Adrenal gland (tissue), 9 donors: ENCODE measurements at regions not wholly inside any gene's neighbourhood (a gene's known extent, or its start where the extent isn't known, plus 50 kb on each side); places are given as distances from the start of the nearest gene placed in this dataset.

Source experiments
- DNase-seq, 7 donors: peaks; one replicate each; pipeline ENCODE4 v3.0.0-alpha.2; 2019 to 2020
- H3K27ac ChIP-seq, 5 donors: fragments of 200-600 bp; sonication (generic) in 4 of 5; 1 replicate in 3 of 5; 2 replicates in 2 of 5; pipeline versions ENCODE4 v1.5.1 to v1.8.0; 2016 to 2020; ENCODE audit warnings: mild to moderate bottlenecking in 1 of 5
- H3K27me3 ChIP-seq: fragments of 200-600 bp; 2 replicates; pipeline ENCODE4 v1.8.0; 2021
- H3K36me3 ChIP-seq, 2 donors: fragments of 200-600 bp; replicated peaks in 1 of 2; 1 replicate in 1 of 2; 2 replicates in 1 of 2; pipeline versions ENCODE4 v1.5.1 to v1.8.0; 2018 to 2022
- H3K4me1 ChIP-seq, 2 donors: fragments of 200-600 bp; replicated peaks in 1 of 2; 1 replicate in 1 of 2; 2 replicates in 1 of 2; pipeline versions ENCODE4 v1.5.1 to v1.8.0; 2018 to 2021
- H3K4me3 ChIP-seq, 4 donors: fragments of 200-600 bp; sonication (generic) in 3 of 4; one replicate each; pipeline ENCODE4 v1.5.1; 2016 to 2018
- H3K9me3 ChIP-seq, 3 donors: fragments of 200-600 bp; sonication (generic) in 1 of 3; replicated peaks in 1 of 3; 1 replicate in 2 of 3; 2 replicates in 1 of 3; pipeline versions ENCODE4 v1.5.1 to v1.8.0; 2016 to 2021
- CTCF ChIP-seq, 6 experiments: fragments of 450-650 bp in 4 of 6; fragments of 200-600 bp in 2 of 6; sonication (generic) in 1 of 6; IDR thresholded peaks; 1 replicate in 5 of 6; 2 replicates in 1 of 6; pipeline versions ENCODE4 v1.5.1 to v1.8.0; 2016 to 2021; ENCODE audit warnings: antibody characterized with exemption in 6 of 6, mild to moderate bottlenecking in 2 of 6, moderate library complexity in 1 of 6
- POLR2A ChIP-seq, 2 donors: fragments of 450-650 bp; IDR thresholded peaks; one replicate each; pipeline ENCODE4 v1.6.1; 2017; ENCODE audit warnings: antibody characterized with exemption in 2 of 2, mild to moderate bottlenecking in 2 of 2, moderate library complexity in 1 of 2
- WGBS, 4 donors: extraction: QIAGEN DNeasy Blood & Tissue Kit in 2 of 4; methylation state at CpG; one replicate each; pipeline versions ENCODE4 v1.1.5 to v1.1.7; 2013 to 2017; 5-methylcytosine and 5-hydroxymethylcytosine counted together
- intact Hi-C, 2 donors: fragments of 100-400 bp; cut with DNase I; formaldehyde crosslinking; loops; one replicate each; pipeline versions ENCODE4 v1.14.1 to v1.15.0; 2022 to 2023
- donor health status: healthy with polysubstance abuse.
- donor health status: Bipolar disorder and iron deficiency.
- donor health status: DM: yes; HTN: yes; CAD: no.
- donor health status: DM: no; HTN: no; CAD: no.
- donor health status: DM: no; HTN: no; CAD: no.

- H3K9me3 ChIP-seq: no peaks in the 10 kb centered on the region
- no peak for TF ChIP-seq POLR2A (IDR thresholded peaks at IDR 0.05)
- no peak for TF ChIP-seq CTCF (IDR thresholded peaks at IDR 0.05)
- no peaks in the 10 kb centered on the region for H3K4me1 ChIP-seq
- H3K27ac ChIP-seq: no peak overlapping the region
- H3K27me3 ChIP-seq: no peaks in the 10 kb centered on the region
- intact Hi-C loops: no loop called here
- H3K36me3 ChIP-seq: no peaks in the 10 kb centered on the region
- 78 to 86% (median 82%) methylated on average over 6 of the region's 6 CpGs for WGBS, 4 donors
- no peak overlapping the region for H3K4me3 ChIP-seq
- DNase-seq: no peak
These were observed 155.9 kb upstream of the MEIS1 start for GRCh38 chr2:66279024-66279423.

GRCh38 chr2:66275984-66276383 is 158.9 kb upstream of the MEIS1 start:
- Histone ChIP-seq H3K27me3 (no peaks in the 10 kb centered on the region), H3K9me3 (no peaks in the 10 kb centered on the region), H3K36me3 (no peaks in the 10 kb centered on the region), H3K4me1 (no peaks in the 10 kb centered on the region), H3K4me3 (no peak overlapping the region), H3K27ac (no peak overlapping the region)
- TF ChIP-seq POLR2A (IDR thresholded peaks at IDR 0.05) (no peak), CTCF (IDR thresholded peaks at IDR 0.05) (no peak)
- intact Hi-C loops: no loop called here
- DNase-seq: no peak
- 26 to 46% (median 39%) methylated on average over 1 of the region's 1 CpG for WGBS, 4 donors

- no peaks in the 10 kb centered on the region for H3K36me3 ChIP-seq
- no peaks in the 10 kb centered on the region for H3K4me1 ChIP-seq
- no peak overlapping the region for H3K4me3 ChIP-seq
- no peaks in the 10 kb centered on the region for H3K27me3 ChIP-seq
- intact Hi-C loops: no loop called here
- no peak overlapping the region for H3K27ac ChIP-seq
- H3K9me3 ChIP-seq: no peaks in the 10 kb centered on the region
- 69 to 75% (median 71%) methylated on average over 4 of the region's 4 CpGs for WGBS, 4 donors
- no peak for DNase-seq
- TF ChIP-seq CTCF (IDR thresholded peaks at IDR 0.05): no peak
- no peak for TF ChIP-seq POLR2A (IDR thresholded peaks at IDR 0.05)
These were observed 160.9 kb upstream of the MEIS1 start for GRCh38 chr2:66273933-66274490.

- 86 to 96% (median 90%) methylated on average over 6 of the region's 6 CpGs for WGBS, 4 donors
- Histone ChIP-seq H3K4me3 (no peak overlapping the region), H3K9me3 (no peaks in the 10 kb centered on the region), H3K27ac (no peak overlapping the region), H3K27me3 (no peaks in the 10 kb centered on the region), H3K36me3 (no peaks in the 10 kb centered on the region), H3K4me1 (no peaks in the 10 kb centered on the region)
- intact Hi-C loops: no loop called here
- TF ChIP-seq POLR2A (IDR thresholded peaks at IDR 0.05): no peak
- TF ChIP-seq CTCF (IDR thresholded peaks at IDR 0.05): no peak
- DNase-seq: no peak
These were observed 162.2 kb upstream of the MEIS1 start for GRCh38 chr2:66272751-66273150.
